Hepatocyte (in vitro differentiated cells): ENCODE measurements at regions not wholly inside any gene's neighbourhood (a gene's known extent, or its start where the extent isn't known, plus 50 kb on each side); places are given as distances from the start of the nearest gene placed in this dataset.
A peak's percentile ranks its signal among the peaks of the same experiment; 100 is the strongest.

ENCODE experiments used
- DNase-seq: peaks from one replicate; pipeline ENCODE4 v3.0.0-alpha.2; 2016; ENCODE audit warnings: low spot score
- H2AFZ ChIP-seq: fragments of 200-600 bp; sonication (generic); 2 replicates; pipeline ENCODE4 v1.6.0; 2016; ENCODE audit warnings: antibody characterized with exemption, mild to moderate bottlenecking
- H3K27ac ChIP-seq: fragments of 200-600 bp; sonication (generic); 2 replicates; pipeline ENCODE4 v1.5.1; 2016; ENCODE audit warnings: mild to moderate bottlenecking
- H3K27me3 ChIP-seq: fragments of 200-600 bp; sonication (generic); 2 replicates; pipeline ENCODE4 v1.6.1; 2016
- H3K36me3 ChIP-seq: fragments of 200-600 bp; sonication (generic); replicated peaks from 2 replicates; pipeline ENCODE4 v1.5.1; 2016; ENCODE audit warnings: low read depth; ENCODE audit not compliant: insufficient read depth
- H3K4me1 ChIP-seq: fragments of 200-600 bp; sonication (generic); 2 replicates; pipeline ENCODE4 v1.5.1; 2016; ENCODE audit warnings: mild to moderate bottlenecking, moderate library complexity; ENCODE audit not compliant: insufficient read depth
- H3K4me2 ChIP-seq: fragments of 200-600 bp; sonication (generic); 2 replicates; pipeline ENCODE4 v1.6.0; 2016
- H3K4me3 ChIP-seq: fragments of 200-600 bp; sonication (generic); 2 replicates; pipeline ENCODE4 v1.5.1; 2016; ENCODE audit warnings: mild to moderate bottlenecking
- H3K79me2 ChIP-seq: fragments of 200-600 bp; sonication (generic); 2 replicates; pipeline ENCODE4 v1.6.0; 2017; ENCODE audit warnings: mild to moderate bottlenecking
- H3K9me2 ChIP-seq: fragments of 200-600 bp; sonication (generic); replicated peaks from 2 replicates; pipeline ENCODE4 v1.6.0; 2017; ENCODE audit warnings: mild to moderate bottlenecking; ENCODE audit not compliant: insufficient read depth
- H3K9me3 ChIP-seq: fragments of 200-600 bp; sonication (generic); 2 replicates; pipeline ENCODE4 v1.5.1; 2016; ENCODE audit warnings: low read depth, mild to moderate bottlenecking
- H4K20me1 ChIP-seq: fragments of 200-600 bp; sonication (generic); 2 replicates; pipeline ENCODE4 v1.6.0; 2016; ENCODE audit warnings: mild to moderate bottlenecking; ENCODE audit not compliant: insufficient read depth, poor library complexity, severe bottlenecking
- CTCF ChIP-seq: fragments of 200-600 bp; sonication (generic); IDR thresholded peaks from 2 replicates; pipeline ENCODE4 v1.5.1; 2016; ENCODE audit warnings: antibody characterized with exemption, mild to moderate bottlenecking; ENCODE audit not compliant: poor library complexity
- EZH2 ChIP-seq: fragments of 200-600 bp; sonication (generic); IDR thresholded peaks from 2 replicates; pipeline ENCODE4 v1.6.1; 2016; ENCODE audit warnings: antibody characterized with exemption, mild to moderate bottlenecking, borderline replicate concordance
- EZH2phosphoT487 ChIP-seq: fragments of 200-600 bp; sonication (generic); IDR thresholded peaks from one replicate; pipeline ENCODE4 v1.6.1; 2018; ENCODE audit warnings: antibody characterized with exemption, mild to moderate bottlenecking, low read depth, moderate library complexity; ENCODE audit not compliant: unreplicated experiment, severe bottlenecking
- whole genome bisulfite sequencing: methylation state at CpG from one replicate; pipeline ENCODE4 v1.1.6; 2016; ENCODE audit warnings: low lambda C conversion rate; ENCODE audit errors: missing lambda C conversion rate; 5-methylcytosine and 5-hydroxymethylcytosine counted together

DNA sequence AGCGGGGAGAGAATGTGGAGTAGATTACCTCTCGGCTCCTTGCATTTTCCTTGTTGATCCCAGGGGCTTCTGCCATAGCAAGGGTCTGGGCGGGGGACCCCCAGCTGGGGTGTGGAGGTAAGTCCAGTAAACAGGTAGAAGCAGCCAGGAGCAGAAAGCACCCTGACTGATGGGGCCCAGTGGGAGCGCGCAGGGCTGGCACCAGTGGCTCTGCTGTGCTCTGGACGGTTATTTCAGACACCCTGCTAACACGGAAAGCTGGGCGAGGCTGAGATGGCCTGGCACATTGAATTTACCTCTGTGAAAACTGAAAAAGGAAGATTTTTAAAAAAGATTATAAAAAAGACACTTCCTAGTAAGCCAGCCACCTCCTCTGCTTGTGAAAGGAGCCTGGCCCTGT lies 88.4 kb upstream of the CALM2 start:
- no peak overlapping the region for H3K4me3 ChIP-seq
- H4K20me1 ChIP-seq: no peaks in the 10 kb centered on the region
- H3K36me3 ChIP-seq: no peaks in the 10 kb centered on the region
- no peaks in the 10 kb centered on the region for H3K9me2 ChIP-seq
- H3K4me2 ChIP-seq: peak overlapping the region; percentile 40
- H3K27ac ChIP-seq: peak overlapping the region; percentile 78
- TF ChIP-seq EZH2 (no peak), EZH2phosphoT487 (no peak), CTCF (no peak)
- H2AFZ ChIP-seq: peak overlapping the region; percentile 45
- H3K4me1 ChIP-seq: peaks cover 37% of the 10 kb centered on the region
- 94% methylated on average over 8 of the region's 8 CpGs for WGBS
- no peaks in the 10 kb centered on the region for H3K27me3 ChIP-seq
- no peaks in the 10 kb centered on the region for H3K79me2 ChIP-seq
- DNase-seq: no peak
- no peaks in the 10 kb centered on the region for H3K9me3 ChIP-seq

GRCh38 chr2:47264143-47264542 lies 87.8 kb upstream of the CALM2 start:
- Histone ChIP-seq H3K4me1 (peaks cover 32% of the 10 kb centered on the region), H3K79me2 (no peaks in the 10 kb centered on the region), H4K20me1 (no peaks in the 10 kb centered on the region), H3K27ac (peak overlapping the region; percentile 78), H3K4me2 (peak overlapping the region; percentile 33), H3K27me3 (no peaks in the 10 kb centered on the region), H3K9me3 (no peaks in the 10 kb centered on the region), H3K4me3 (no peak overlapping the region), H3K9me2 (no peaks in the 10 kb centered on the region), H2AFZ (no peak overlapping the region), H3K36me3 (no peaks in the 10 kb centered on the region)
- TF ChIP-seq EZH2phosphoT487 (no peak), EZH2 (no peak), CTCF (no peak)
- DNase-seq: no peak
- 59% methylated on average over 8 of the region's 8 CpGs for WGBS

DNA sequence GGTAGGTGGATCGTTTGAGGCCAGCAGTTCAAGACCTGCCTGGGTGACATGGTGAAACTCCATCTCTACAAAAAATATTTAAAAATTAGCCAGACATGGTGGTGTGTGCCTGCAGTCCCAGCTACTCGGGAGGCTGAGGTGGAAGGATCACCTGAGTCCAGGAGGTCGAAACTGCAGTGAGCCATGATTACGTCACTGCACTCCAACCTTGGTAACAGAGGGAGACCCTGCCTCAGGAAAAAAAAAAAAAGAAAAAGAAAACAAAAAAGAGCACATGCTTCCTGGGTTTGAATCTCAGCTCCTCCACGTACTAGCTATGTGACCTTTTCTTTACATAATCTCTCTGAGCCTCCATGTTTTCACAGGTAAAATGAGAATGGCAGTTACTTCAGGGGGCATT lies 86.3 kb upstream of the CALM2 start:
- peaks cover 32% of the 10 kb centered on the region for H3K4me1 ChIP-seq
- DNase-seq: no peak
- no peak overlapping the region for H2AFZ ChIP-seq
- no peak overlapping the region for H3K27ac ChIP-seq
- no peaks in the 10 kb centered on the region for H3K9me3 ChIP-seq
- no peaks in the 10 kb centered on the region for H3K79me2 ChIP-seq
- no peaks in the 10 kb centered on the region for H4K20me1 ChIP-seq
- TF ChIP-seq EZH2: no peak
- no peak for TF ChIP-seq EZH2phosphoT487
- no peak for TF ChIP-seq CTCF
- 92% methylated on average over 5 of the region's 5 CpGs for WGBS
- H3K36me3 ChIP-seq: no peaks in the 10 kb centered on the region
- no peak overlapping the region for H3K4me2 ChIP-seq
- no peaks in the 10 kb centered on the region for H3K27me3 ChIP-seq
- H3K9me2 ChIP-seq: no peaks in the 10 kb centered on the region
- H3K4me3 ChIP-seq: no peak overlapping the region

DNA sequence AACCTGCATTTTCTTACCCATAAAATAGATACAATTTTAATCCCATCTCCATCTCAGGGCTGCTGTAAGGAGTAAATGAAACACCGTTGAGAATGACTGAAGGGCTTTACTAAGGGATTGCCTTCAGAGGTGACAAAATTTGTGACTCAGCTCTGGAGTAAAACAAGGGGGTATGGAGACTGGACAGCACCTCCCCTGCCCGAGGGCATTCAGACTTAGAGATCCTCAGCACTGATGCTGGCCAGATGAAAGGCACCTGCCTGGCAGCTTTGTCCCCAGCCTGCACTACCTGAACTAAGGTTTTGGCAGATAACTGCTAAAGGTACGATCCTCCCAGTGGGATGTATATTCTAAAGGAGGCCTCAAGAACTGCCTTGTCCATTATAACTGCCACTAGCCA lies 84.7 kb upstream of the CALM2 start:
- no peak for TF ChIP-seq EZH2
- TF ChIP-seq EZH2phosphoT487: no peak
- TF ChIP-seq CTCF: no peak
- no peak overlapping the region for H3K27ac ChIP-seq
- 80% methylated on average over 3 of the region's 3 CpGs for WGBS

More for the DNA sequence above, 84.7 kb upstream of the CALM2 start:
- Histone ChIP-seq H3K9me3 (no peaks in the 10 kb centered on the region), H3K4me3 (no peak overlapping the region), H4K20me1 (no peaks in the 10 kb centered on the region), H3K9me2 (no peaks in the 10 kb centered on the region), H3K4me2 (no peak overlapping the region), H3K4me1 (peaks cover 21% of the 10 kb centered on the region), H3K27me3 (no peaks in the 10 kb centered on the region), H3K79me2 (no peaks in the 10 kb centered on the region), H2AFZ (no peak overlapping the region), H3K36me3 (no peaks in the 10 kb centered on the region)
- no peak for DNase-seq
